Smooth muscle cell (in vitro differentiated cells): ENCODE measurements at regions not wholly inside any gene's neighbourhood (a gene's known extent, or its start where the extent isn't known, plus 50 kb on each side); places are given as distances from the start of the nearest gene placed in this dataset.

Source experiments
- DNase-seq: peaks from one replicate; lab custom pipeline; 2025; ENCODE audit not compliant: unreplicated experiment; lab: John Stamatoyannopoulos, UW
- H2AFZ ChIP-seq: fragments of 200-600 bp; sonication (generic); 2 replicates; pipeline ENCODE4 v1.6.0; 2016; ENCODE audit warnings: antibody characterized with exemption, low read depth, mild to moderate bottlenecking
- H3F3A ChIP-seq: fragments of 200-600 bp; sonication (generic); 2 replicates; pipeline ENCODE4 v1.6.0; 2017; ENCODE audit warnings: antibody characterized with exemption, low read depth
- H3K27ac ChIP-seq: fragments of 200-600 bp; sonication (generic); 2 replicates; pipeline ENCODE4 v1.5.1; 2016; ENCODE audit warnings: low read depth, mild to moderate bottlenecking
- H3K27me3 ChIP-seq: fragments of 200-600 bp; sonication (generic); 2 replicates; pipeline ENCODE4 v1.6.1; 2016; ENCODE audit warnings: low read depth, mild to moderate bottlenecking
- H3K36me3 ChIP-seq: fragments of 200-600 bp; sonication (generic); 2 replicates; pipeline ENCODE4 v1.5.1; 2016; ENCODE audit warnings: low read depth
- H3K4me1 ChIP-seq: fragments of 200-600 bp; sonication (generic); 2 replicates; pipeline ENCODE4 v1.5.1; 2016; ENCODE audit warnings: low read depth
- H3K4me2 ChIP-seq: fragments of 200-600 bp; sonication (generic); 2 replicates; pipeline ENCODE4 v1.6.0; 2016; ENCODE audit warnings: mild to moderate bottlenecking
- H3K4me3 ChIP-seq: fragments of 200-600 bp; sonication (generic); 2 replicates; pipeline ENCODE4 v1.5.1; 2016; ENCODE audit warnings: mild to moderate bottlenecking
- H3K79me2 ChIP-seq: fragments of 200-600 bp; sonication (generic); 2 replicates; pipeline ENCODE4 v1.6.0; 2016; ENCODE audit warnings: low read depth, mild to moderate bottlenecking
- H3K9ac ChIP-seq: fragments of 200-600 bp; sonication (generic); 2 replicates; pipeline ENCODE4 v1.6.0; 2016; ENCODE audit warnings: low read depth
- H3K9me3 ChIP-seq: fragments of 200-600 bp; sonication (generic); replicated peaks from 2 replicates; pipeline ENCODE4 v1.5.1; 2016; ENCODE audit warnings: low read depth
- H4K20me1 ChIP-seq: fragments of 200-600 bp; sonication (generic); 2 replicates; pipeline ENCODE4 v1.6.0; 2016; ENCODE audit warnings: low read depth
- CTCF ChIP-seq: fragments of 200-600 bp; sonication (generic); IDR thresholded peaks from 2 replicates; pipeline ENCODE4 v1.5.1; 2017; ENCODE audit warnings: borderline replicate concordance, mild to moderate bottlenecking, antibody characterized with exemption; ENCODE audit not compliant: insufficient read depth, poor library complexity, severe bottlenecking
- WGBS: methylation state at CpG from one replicate; pipeline ENCODE4 v1.1.7; 2016; ENCODE audit warnings: low lambda C conversion rate; 5-methylcytosine and 5-hydroxymethylcytosine counted together

DNA sequence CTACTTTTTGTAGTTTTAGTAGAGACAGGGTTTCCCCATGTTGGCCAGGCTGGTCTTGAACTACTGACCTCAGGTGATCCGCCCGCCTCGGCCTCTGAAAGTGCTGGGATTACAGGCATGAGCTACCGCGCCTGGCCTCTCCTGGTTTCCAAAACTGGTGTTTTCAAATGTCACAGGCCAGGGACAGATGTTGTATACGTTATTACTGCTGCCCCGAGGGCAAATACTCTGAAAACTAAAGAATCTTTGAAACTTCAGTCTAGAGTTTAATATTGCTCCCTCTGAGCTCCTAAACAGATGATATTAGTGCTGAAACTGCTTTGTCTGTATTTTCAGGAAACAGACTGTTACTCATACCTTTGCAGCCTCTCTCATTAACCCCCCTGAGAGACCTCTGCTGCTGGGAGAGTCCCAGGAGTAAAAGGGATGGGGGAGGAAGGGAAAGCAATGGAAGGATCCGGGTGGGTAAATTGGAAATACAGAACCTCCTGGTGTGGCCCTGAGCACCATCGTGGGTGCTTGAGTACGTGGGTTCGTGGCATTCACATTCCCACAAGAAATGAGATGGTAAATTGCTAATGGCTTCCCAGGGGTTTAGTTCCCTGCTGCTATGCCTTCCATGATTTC, 96.3 kb upstream of the IGF1R start:
- H2AFZ ChIP-seq, result peak overlapping the region; percentile 60
- no peak overlapping the region for H3K27ac ChIP-seq
- H3K36me3 ChIP-seq, result no peaks in the 10 kb centered on the region
- H3K27me3 ChIP-seq, result no peaks in the 10 kb centered on the region
- no peak overlapping the region for H3K4me3 ChIP-seq
- H4K20me1 ChIP-seq, result no peaks in the 10 kb centered on the region
- 65% methylated on average over 11 of the region's 11 CpGs for WGBS
- no peak overlapping the region for H3K9ac ChIP-seq
- no peak for DNase-seq
- no peak for TF ChIP-seq CTCF
- H3K4me2 ChIP-seq, result no peak overlapping the region
- H3K79me2 ChIP-seq, result no peaks in the 10 kb centered on the region
- H3K9me3 ChIP-seq, result no peaks in the 10 kb centered on the region
- no peaks in the 10 kb centered on the region for H3F3A ChIP-seq
- peaks cover 10% of the 10 kb centered on the region for H3K4me1 ChIP-seq

- WGBS, result 60% methylated on average over 6 of the region's 6 CpGs
- no peak for TF ChIP-seq CTCF
- H3K79me2 ChIP-seq, result no peaks in the 10 kb centered on the region
- H3F3A ChIP-seq, result no peaks in the 10 kb centered on the region
- no peaks in the 10 kb centered on the region for H3K36me3 ChIP-seq
- H3K4me1 ChIP-seq, result no peaks in the 10 kb centered on the region
- no peaks in the 10 kb centered on the region for H3K27me3 ChIP-seq
- H3K4me2 ChIP-seq, result no peak overlapping the region
- no peak overlapping the region for H3K27ac ChIP-seq
- no peak overlapping the region for H2AFZ ChIP-seq
- no peak overlapping the region for H3K4me3 ChIP-seq
- H4K20me1 ChIP-seq, result no peaks in the 10 kb centered on the region
- DNase-seq, result no peak
- H3K9me3 ChIP-seq, result no peaks in the 10 kb centered on the region
- H3K9ac ChIP-seq, result no peak overlapping the region
Observed at GRCh38 chr15:98554272-98555172, 93.8 kb upstream of the IGF1R start.

- H3K9ac ChIP-seq, result no peak overlapping the region
- DNase-seq, result no peak
- no peaks in the 10 kb centered on the region for H3K79me2 ChIP-seq
- no peaks in the 10 kb centered on the region for H3K27me3 ChIP-seq
- H4K20me1 ChIP-seq, result no peaks in the 10 kb centered on the region
- H3K4me3 ChIP-seq, result no peak overlapping the region
- no peak overlapping the region for H3K4me2 ChIP-seq
- H3K4me1 ChIP-seq, result no peaks in the 10 kb centered on the region
- no peaks in the 10 kb centered on the region for H3K9me3 ChIP-seq
- no peaks in the 10 kb centered on the region for H3K36me3 ChIP-seq
- no peak for TF ChIP-seq CTCF
- H3K27ac ChIP-seq, result no peak overlapping the region
- H2AFZ ChIP-seq, result no peak overlapping the region
- H3F3A ChIP-seq, result no peaks in the 10 kb centered on the region
Observed at GRCh38 chr15:98555173-98555515, 93.2 kb upstream of the IGF1R start.
